Putamen (tissue), 1 donor: ENCODE measurements at regions not wholly inside any gene's neighbourhood (a gene's known extent, or its start where the extent isn't known, plus 50 kb on each side); places are given as distances from the start of the nearest gene placed in this dataset.

Experiments used
- DNase-seq: peaks from one replicate; pipeline ENCODE4 v3.0.0-alpha.2; 2016; ENCODE audit warnings: low spot score

- DNase-seq, result no peak
These were observed 495.8 kb downstream of the PDCD6IP start for GRCh38 chr3:34294240-34294639.

GRCh38 chr3:34296796-34297195, 498.4 kb downstream of the PDCD6IP start:
- no peak for DNase-seq

DNA sequence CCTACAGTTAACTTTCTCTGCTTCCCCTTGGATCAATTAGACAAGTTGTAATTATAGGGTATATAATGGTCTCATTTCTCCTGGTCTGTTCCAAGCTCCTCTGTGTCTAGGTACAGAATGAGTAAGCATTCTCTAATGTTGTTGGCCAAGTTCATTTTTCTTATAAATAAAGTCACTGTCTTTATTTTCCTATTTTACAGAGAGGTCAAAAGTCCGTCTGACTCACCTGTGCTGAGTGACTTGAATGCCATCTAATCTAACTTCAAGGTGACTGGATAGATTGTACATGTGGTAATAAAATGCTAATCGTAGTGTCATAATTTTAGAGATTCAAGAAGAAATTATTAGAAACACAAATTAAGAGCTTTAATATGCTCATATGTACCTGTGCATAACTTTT, 500.2 kb downstream of the PDCD6IP start:
- no peak for DNase-seq

DNA sequence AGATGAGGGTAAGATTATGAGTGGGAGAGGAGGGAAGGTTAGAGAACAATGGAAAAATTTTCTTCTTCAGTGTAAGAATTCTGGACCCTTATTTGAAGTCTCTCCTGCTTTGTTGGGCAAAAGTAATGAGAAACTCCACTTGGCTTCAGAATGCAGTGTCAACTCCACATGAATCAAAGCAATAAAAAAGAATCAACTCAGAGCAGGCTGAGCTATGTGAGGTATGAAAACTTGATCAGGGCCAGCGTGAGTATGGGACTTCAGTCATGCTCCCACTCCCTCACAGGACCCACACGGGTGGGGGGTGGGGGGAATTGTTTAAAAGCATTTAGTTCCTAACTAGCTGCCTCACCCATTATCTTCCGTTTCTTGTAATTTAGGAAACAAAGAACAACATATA, 502.2 kb downstream of the PDCD6IP start:
- DNase-seq, result no peak

- no peak for DNase-seq
These were observed 502.9 kb downstream of the PDCD6IP start for GRCh38 chr3:34301313-34301712.

- DNase-seq, result no peak
These were observed 506.8 kb downstream of the PDCD6IP start for GRCh38 chr3:34305266-34305665.

DNA sequence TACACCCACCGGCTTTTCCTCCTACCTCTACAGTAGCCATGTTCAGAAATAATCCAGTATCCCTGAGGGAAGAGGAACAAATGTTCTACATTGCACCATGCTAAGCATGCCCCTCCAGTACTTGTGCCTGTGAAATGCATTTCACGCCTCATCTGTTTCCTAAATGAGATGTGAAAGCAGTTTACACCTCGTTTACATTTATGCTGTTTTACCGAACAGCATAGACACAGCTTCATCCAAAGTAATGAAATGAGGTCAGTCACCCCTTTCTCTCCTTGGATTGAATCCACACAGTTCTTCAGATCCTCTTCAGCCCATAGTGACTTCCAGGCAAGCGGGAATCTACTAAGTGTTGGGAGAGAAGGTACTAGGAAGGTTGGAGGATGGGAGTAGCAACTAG, 514.3 kb downstream of the PDCD6IP start:
- no peak for DNase-seq

DNA sequence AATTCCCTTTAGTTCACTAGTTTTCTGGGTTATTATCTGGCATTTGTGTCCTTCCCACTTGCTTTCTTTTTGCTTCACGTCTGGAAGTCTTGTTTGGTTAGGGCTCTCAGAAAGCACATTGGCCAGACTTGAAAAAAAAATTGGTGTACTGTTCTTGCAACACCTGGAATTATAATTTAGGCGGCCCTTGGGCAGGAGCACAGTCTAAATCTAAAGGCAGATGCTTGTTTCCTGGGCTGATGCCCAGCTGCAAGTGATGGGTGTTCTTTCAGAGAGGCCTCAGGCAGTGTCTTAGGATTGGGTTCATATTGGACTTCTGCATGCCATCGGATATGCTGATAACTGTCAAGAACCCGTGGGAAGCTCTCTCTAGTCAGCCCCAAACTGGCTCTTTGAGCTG, 521.5 kb downstream of the PDCD6IP start:
- DNase-seq, result no peak

DNA sequence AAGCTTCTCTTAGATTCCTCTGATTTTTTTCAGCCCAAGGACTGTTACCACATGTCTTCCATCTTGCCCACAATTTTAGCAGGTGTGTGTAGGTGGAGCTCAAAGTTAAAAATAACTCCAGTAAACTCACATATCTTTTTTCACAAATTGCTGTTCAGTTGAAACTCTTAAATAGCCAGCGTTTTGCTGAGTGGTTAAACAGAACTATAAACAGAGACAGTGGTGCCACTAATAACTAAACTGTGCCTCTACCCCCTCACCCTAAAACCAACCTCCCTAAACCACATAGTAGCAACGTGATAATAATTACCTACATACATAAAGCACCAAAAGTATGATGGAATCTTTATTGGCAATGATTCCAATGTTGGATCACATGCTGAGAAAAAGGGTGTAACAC, 525.1 kb downstream of the PDCD6IP start:
- DNase-seq, result no peak

- DNase-seq, result no peak
These were observed 548.2 kb downstream of the PDCD6IP start for GRCh38 chr3:34346656-34347055.

DNA sequence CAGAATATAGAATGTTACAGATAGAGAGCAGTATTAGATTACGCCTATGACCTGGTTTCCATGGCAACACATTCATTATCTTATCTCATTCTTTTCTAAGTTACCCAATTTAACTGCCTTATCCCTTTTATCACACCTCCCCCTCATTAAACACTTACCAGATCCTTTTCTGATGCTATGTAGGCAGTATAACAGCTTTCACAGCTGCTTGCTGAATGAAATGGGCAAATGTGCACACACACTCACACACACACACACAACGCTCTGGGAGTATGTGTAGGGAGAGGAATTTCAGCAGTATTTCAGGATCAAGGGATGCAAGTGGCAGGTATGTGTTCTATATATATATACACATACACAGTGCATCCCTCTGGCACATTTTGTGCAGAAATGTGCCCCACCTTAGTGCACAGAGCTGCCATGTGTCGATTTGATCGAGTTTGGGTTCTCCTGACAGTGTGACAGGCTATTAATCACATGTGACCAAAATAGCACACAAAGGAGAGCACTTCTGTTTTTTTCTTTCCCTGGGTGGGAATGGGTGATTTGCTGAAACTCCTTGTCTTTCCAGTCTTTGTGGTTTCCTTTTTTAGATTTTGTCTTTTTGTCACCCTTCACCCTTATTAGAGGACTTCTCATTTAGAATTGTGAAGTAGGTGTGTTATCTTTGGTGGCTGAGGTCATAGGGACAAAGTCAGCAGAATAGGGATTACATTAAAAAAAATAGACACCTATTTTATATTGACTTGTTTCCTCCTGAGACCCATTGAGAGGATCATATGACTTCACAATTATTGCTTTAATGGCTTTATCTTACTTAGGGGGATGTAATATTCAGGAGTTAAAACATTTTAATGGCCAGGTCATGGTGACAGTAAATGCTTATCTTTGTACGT, 553.7 kb downstream of the PDCD6IP start:
- DNase-seq, result peak; percentile 74

GRCh38 chr3:34352778-34353331, 554.4 kb downstream of the PDCD6IP start:
- no peak for DNase-seq

DNA sequence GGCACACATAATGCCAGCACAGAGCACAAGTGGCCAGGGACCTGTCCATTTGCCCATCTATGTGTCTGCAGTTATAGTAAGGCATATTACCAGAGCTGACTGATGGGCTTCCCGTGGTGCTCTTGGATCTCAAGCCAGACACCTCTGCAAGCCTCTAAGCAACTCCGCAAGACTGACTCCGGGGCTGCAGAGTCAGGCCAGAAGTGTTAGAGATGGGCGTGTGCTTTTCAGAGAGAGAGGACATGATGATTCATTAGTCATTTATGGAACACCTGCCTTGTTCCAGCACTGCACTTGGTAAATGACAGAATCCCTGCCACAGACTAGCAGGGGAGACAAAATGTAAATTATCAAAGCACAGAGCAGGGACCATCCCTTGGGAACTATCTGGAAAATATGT, 559.0 kb downstream of the PDCD6IP start:
- no peak for DNase-seq

GRCh38 chr3:34359064-34359463, 560.6 kb downstream of the PDCD6IP start:
- DNase-seq, result no peak

- no peak for DNase-seq
These were observed 562.3 kb downstream of the PDCD6IP start for GRCh38 chr3:34360713-34361112.

DNA sequence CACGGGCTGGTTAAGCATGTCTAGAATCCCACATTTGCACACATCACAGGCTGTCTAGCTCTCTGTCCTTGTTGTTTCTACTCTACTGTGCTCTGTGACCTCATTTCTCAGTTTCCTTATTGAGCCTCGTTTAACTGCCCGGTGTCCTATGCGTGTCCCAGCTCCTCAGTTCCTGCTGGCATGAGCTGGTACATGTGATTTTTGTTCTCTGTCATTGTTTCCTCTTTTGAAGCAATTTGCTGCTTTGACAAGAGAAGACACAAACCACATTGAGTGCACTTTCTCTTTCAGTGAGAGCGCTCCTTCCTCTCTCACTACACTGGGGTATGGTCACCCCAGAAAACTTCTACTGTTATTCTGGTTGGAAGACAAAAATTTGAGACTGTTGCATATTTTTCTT, 563.5 kb downstream of the PDCD6IP start:
- no peak for DNase-seq

DNA sequence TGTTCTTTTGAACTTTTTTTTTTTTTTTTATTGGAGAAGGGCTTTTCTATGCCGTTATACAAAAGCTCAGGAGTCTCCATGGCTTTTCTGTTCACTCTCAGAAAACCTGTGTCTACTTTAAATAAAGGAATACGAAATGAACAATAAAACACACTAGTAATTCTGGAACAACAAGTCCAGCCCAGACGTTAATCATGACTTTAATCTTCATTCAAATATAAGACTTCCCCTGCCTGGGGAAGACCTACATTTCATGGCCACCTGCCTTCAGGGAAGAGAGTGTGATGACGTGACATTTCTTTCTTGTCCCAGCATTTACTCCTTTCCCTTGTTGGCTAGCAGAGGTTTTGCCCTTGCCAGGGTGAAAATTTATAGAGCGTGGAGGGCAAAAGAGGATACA, 564.5 kb downstream of the PDCD6IP start:
- no peak for DNase-seq

GRCh38 chr3:34363881-34364280, 565.5 kb downstream of the PDCD6IP start:
- no peak for DNase-seq

DNA sequence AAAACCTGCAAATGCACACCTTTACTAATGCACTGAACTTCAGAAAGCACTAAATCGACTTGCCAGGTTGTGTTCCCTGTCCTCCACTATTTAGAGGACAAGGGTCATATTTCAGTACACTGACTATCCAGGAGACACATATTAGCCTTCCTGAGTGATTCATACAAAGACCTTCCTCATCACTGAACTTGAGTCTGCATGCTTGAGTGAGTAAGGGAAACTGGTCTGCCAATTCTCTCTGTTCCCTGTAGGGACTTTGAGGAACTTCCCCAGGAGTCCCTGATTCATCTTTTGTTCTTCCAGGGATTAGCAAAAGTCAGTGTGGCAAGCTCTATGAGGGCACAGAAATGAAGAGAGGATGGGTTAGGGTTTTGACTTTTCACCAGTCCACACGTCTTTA, 565.9 kb downstream of the PDCD6IP start:
- no peak for DNase-seq

- no peak for DNase-seq
These were observed 566.8 kb downstream of the PDCD6IP start for GRCh38 chr3:34365231-34365630.

- DNase-seq, result no peak
These were observed 567.3 kb downstream of the PDCD6IP start for GRCh38 chr3:34365771-34366170.

GRCh38 chr3:34367521-34367920, 569.1 kb downstream of the PDCD6IP start:
- DNase-seq, result no peak

GRCh38 chr3:34374521-34374920, 576.1 kb downstream of the PDCD6IP start:
- DNase-seq, result no peak

- DNase-seq, result no peak
These were observed 578.3 kb downstream of the PDCD6IP start for GRCh38 chr3:34376691-34377090.
